Activated T-cell treated with anti-CD3 and anti-CD28 coated beads for 48 hours (primary cell): ENCODE measurements at regions not wholly inside any gene's neighbourhood (a gene's known extent, or its start where the extent isn't known, plus 50 kb on each side); places are given as distances from the start of the nearest gene placed in this dataset.

ENCODE experiments used
- DNase-seq: peaks from one replicate; pipeline ENCODE4 v3.0.0-alpha.2; 2020; ENCODE audit warnings: low read depth

DNA sequence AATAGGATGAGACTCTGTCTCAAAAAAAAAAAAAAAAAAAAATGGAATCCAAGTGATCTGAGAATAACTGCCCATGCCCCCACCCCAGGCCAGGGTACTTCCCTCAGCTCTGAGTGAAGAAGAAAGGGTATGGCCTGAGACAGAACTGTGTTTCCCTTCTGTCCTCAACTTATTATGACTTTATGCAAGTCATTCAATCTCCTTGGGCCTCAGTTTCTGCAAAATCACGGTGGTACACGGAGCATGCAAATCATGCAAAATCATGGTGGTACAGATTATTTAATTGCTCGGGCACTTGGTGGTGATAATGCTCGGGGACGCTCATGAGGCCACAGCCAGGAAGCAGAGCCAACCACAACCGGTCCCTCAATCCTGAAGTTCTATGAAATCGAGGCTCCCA is 56.5 kb upstream of the TBX3 start:
- DNase-seq = no peak

GRCh38 chr12:114738460-114739184 is 54.6 kb upstream of the TBX3 start:
- DNase-seq = no peak

GRCh38 chr12:114735680-114736374 is 51.9 kb upstream of the TBX3 start:
- DNase-seq = no peak

DNA sequence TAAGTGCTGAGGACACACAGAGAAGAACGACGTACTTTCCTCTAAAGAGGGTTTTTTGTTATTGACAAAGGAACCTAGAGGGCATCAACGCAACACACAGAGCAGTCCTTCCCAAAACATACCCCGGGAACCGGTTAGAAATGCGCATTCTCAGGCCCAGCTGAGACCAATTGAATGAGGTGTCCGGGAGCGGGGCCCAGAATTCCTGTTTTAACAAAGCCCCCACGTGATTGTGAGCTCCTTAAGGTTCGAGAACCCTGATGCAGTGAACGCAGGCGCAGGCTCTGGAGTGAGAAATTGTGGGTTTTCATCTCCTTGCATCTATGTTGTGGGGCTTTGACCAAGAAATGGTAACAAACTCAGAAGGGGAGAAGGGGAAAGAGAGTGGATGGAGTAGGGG is 51.0 kb upstream of the TBX3 start:
- no peak for DNase-seq

DNA sequence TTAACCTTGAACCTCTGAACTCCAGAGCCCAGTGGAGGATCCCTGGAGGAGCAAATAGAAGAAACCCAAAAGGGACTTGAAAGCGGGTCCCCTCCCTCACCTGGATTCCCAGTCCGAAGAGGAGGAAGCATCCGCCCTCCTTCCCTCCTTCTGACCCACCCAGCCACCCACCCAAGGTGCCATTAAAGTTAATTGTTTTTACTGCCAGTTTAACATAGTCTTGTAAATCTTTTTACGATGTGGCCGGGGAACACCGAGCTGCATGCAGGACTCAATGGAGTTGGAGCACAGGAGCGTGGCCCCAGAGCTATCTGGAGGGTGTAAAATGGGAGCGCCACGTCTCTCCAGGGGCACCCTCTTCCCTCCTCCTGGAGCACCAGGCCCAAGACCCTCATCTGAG is 49.9 kb upstream of the TBX3 start:
- DNase-seq = no peak
